Stimulated activated CD4-positive, alpha-beta T cell treated with anti-CD3 and anti-CD28 coated beads, TNF-alpha, amount 100 ng/mL, for 24 hours (primary cell): ENCODE measurements at regions not wholly inside any gene's neighbourhood (a gene's known extent, or its start where the extent isn't known, plus 50 kb on each side); places are given as distances from the start of the nearest gene placed in this dataset.

Experiments
- DNase-seq, 3 experiments: peaks; one replicate each; pipeline ENCODE4 v3.0.0-alpha.2; 2020; ENCODE audit warnings: low read depth in 3 of 3

GRCh38 chr10:29925771-29926692, 133.4 kb downstream of the JCAD start:
- no peak for DNase-seq

- no peak for DNase-seq
Observed at GRCh38 chr10:29924436-29924835, 134.9 kb downstream of the JCAD start.

GRCh38 chr10:29923416-29923965, 135.9 kb downstream of the JCAD start:
- DNase-seq, result no peak

GRCh38 chr10:29922892-29923291, 136.5 kb downstream of the JCAD start:
- no peak for DNase-seq

GRCh38 chr10:29922226-29922625, 137.2 kb downstream of the JCAD start:
- no peak for DNase-seq

- DNase-seq, result no peak
Observed at GRCh38 chr10:29921071-29921446, 138.3 kb downstream of the JCAD start.

GRCh38 chr10:29920408-29921070, 138.8 kb downstream of the JCAD start:
- no peak for DNase-seq

- no peak for DNase-seq
Observed at GRCh38 chr10:29918623-29919400, 140.6 kb downstream of the JCAD start.

- DNase-seq, result no peak
Observed at GRCh38 chr10:29917311-29917710, 142.1 kb downstream of the JCAD start.

GRCh38 chr10:29916669-29917068, 142.7 kb downstream of the JCAD start:
- no peak for DNase-seq

GRCh38 chr10:29914986-29915785, 144.2 kb downstream of the JCAD start:
- DNase-seq, result no peak

GRCh38 chr10:29908962-29909361, 150.4 kb downstream of the JCAD start:
- DNase-seq, result no peak

- DNase-seq, result no peak
Observed at GRCh38 chr10:29900865-29901264, 158.5 kb downstream of the JCAD start.

- no peak for DNase-seq
Observed at GRCh38 chr10:29897999-29898716, 161.2 kb downstream of the JCAD start.

GRCh38 chr10:29897430-29897829, 162.0 kb downstream of the JCAD start:
- DNase-seq, result no peak

GRCh38 chr10:29896053-29896452, 163.3 kb downstream of the JCAD start:
- DNase-seq, result no peak

GRCh38 chr10:29895456-29895855, 163.9 kb downstream of the JCAD start:
- no peak for DNase-seq

- no peak for DNase-seq
Observed at GRCh38 chr10:29888321-29888720, 171.1 kb downstream of the JCAD start.

- DNase-seq, result no peak
Observed at GRCh38 chr10:29886299-29886698, 173.1 kb downstream of the JCAD start.

- DNase-seq, result no peak
Observed at GRCh38 chr10:29883231-29883630, 176.2 kb downstream of the JCAD start.

GRCh38 chr10:29882766-29883165, 176.6 kb downstream of the JCAD start:
- no peak for DNase-seq
